IMR-90 (cell line): ENCODE measurements at regions not wholly inside any gene's neighbourhood (a gene's known extent, or its start where the extent isn't known, plus 50 kb on each side); places are given as distances from the start of the nearest gene placed in this dataset.

Experiments used
- CEBPB ChIP-seq: IDR thresholded peaks from 2 replicates; pipeline ENCODE4 v1.6.1; 2012; ENCODE audit warnings: low read depth, low read length, improper control_type of control experiment
- TF ChIP-seq, protein P1 (sequence below): conservative IDR thresholded peaks from 2 replicates; pipeline ENCODE4 v1.5.1; 2012; ENCODE audit warnings: mild to moderate bottlenecking, low read depth, low read length, improper control_type of control experiment

DNA sequence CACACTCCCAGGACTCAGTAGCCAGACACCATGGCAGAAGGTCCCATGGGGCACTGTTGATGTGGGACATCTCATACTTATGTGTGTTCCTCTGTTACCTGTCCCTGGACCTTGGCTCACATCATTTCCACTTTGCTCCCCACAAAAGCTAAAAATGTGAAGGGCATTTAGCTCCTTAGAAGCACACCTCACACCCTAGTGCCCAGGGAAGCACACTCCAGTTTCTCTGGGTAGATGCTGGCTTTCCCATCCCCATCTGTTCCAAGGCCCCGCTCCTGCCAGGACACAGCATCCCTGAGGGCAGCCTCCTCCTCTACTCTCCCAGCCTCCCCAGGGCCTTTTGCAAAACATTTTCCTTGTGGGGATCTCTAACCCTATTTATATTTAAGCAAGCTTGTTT lies 572.4 kb upstream of the MGMT start:
- TF ChIP-seq, protein P1, sequence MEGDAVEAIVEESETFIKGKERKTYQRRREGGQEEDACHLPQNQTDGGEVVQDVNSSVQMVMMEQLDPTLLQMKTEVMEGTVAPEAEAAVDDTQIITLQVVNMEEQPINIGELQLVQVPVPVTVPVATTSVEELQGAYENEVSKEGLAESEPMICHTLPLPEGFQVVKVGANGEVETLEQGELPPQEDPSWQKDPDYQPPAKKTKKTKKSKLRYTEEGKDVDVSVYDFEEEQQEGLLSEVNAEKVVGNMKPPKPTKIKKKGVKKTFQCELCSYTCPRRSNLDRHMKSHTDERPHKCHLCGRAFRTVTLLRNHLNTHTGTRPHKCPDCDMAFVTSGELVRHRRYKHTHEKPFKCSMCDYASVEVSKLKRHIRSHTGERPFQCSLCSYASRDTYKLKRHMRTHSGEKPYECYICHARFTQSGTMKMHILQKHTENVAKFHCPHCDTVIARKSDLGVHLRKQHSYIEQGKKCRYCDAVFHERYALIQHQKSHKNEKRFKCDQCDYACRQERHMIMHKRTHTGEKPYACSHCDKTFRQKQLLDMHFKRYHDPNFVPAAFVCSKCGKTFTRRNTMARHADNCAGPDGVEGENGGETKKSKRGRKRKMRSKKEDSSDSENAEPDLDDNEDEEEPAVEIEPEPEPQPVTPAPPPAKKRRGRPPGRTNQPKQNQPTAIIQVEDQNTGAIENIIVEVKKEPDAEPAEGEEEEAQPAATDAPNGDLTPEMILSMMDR: no peak
- no peak for TF ChIP-seq CEBPB
